NCI-H82 treated with DMSO at 0.1 percent for 48 hours (cell line): ENCODE measurements at regions not wholly inside any gene's neighbourhood (a gene's known extent, or its start where the extent isn't known, plus 50 kb on each side); places are given as distances from the start of the nearest gene placed in this dataset.

Source experiments
- DNase-seq: peaks from one replicate; lab custom pipeline; 2025; ENCODE audit not compliant: unreplicated experiment; lab: John Stamatoyannopoulos, UW

GRCh38 chr14:101200650-101201516 is 297.4 kb upstream of the RTL1 start:
- DNase-seq, result no peak

- no peak for DNase-seq
These were observed 298.1 kb upstream of the RTL1 start for GRCh38 chr14:101201535-101202151.

GRCh38 chr14:101202627-101203404 is 299.3 kb upstream of the RTL1 start:
- DNase-seq, result no peak

GRCh38 chr14:101206556-101206955 is 303.0 kb upstream of the RTL1 start:
- DNase-seq, result no peak

- DNase-seq, result no peak
These were observed 303.5 kb upstream of the RTL1 start for GRCh38 chr14:101207041-101207440.

GRCh38 chr14:101207897-101208296 is 304.4 kb upstream of the RTL1 start:
- no peak for DNase-seq

GRCh38 chr14:101209594-101209993 is 306.1 kb upstream of the RTL1 start:
- DNase-seq, result no peak

GRCh38 chr14:101215266-101215665 is 311.7 kb upstream of the RTL1 start:
- DNase-seq, result no peak

- no peak for DNase-seq
These were observed 312.4 kb upstream of the RTL1 start for GRCh38 chr14:101215927-101216326.

GRCh38 chr14:101216366-101217079 is 313.0 kb upstream of the RTL1 start:
- no peak for DNase-seq

GRCh38 chr14:101217080-101217463 is 313.6 kb upstream of the RTL1 start:
- no peak for DNase-seq

GRCh38 chr14:101217616-101218371 is 314.3 kb upstream of the RTL1 start:
- DNase-seq, result no peak

- no peak for DNase-seq
These were observed 316.6 kb upstream of the RTL1 start for GRCh38 chr14:101219896-101220703.

- no peak for DNase-seq
These were observed 317.5 kb upstream of the RTL1 start for GRCh38 chr14:101220921-101221510.

GRCh38 chr14:101221549-101222160 is 318.1 kb upstream of the RTL1 start:
- no peak for DNase-seq

GRCh38 chr14:101222362-101223070 is 319.0 kb upstream of the RTL1 start:
- no peak for DNase-seq

- no peak for DNase-seq
These were observed 319.6 kb upstream of the RTL1 start for GRCh38 chr14:101223127-101223526.

- DNase-seq, result no peak
These were observed 320.1 kb upstream of the RTL1 start for GRCh38 chr14:101223561-101224162.
